ENCODE measurements at regions not wholly inside any gene's neighbourhood (a gene's known extent, or its start where the extent isn't known, plus 50 kb on each side); places are given as distances from the start of the nearest gene placed in this dataset.

DNA sequence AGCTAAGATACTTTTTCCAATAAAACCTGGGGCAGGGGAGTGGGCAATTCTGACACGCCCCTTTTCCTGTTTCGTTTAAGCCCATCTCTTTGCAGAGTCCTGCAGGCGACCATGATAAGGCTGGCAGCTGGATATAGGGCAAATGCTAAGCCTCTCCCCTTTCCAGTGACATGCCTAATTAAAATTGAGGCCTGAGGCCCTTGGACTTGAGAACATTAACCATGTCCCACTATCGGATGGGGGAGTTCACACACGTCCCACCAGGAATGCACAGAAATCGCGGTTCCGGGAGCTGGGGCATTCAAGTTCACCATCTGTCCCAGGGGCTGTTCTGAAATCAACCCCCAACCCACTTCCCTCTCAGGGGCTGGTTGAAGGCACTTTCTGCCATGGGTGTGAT, 109.2 kb upstream of the FOXF1 start:
- DNase-seq: no peak

DNA sequence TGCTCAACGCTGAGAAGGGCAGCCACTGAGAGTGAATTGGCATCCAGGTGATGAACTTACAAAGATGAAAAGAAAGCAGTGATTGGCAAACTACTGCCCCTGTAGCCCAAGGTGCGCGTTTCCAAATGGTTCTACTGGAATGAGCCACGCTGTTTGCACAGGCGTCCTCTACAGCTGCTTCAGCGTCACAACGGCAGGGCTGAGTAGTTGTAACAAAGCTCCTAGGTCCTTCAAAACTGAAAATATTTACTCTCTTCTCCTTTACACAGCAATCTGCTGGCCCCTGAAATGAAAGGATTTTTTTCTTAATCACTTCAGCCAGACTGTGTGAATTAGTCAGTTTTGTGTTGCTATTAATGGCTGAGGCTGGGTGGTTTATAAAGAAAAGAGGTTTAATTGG, 107.2 kb upstream of the FOXF1 start:
- no peak for DNase-seq

DNA sequence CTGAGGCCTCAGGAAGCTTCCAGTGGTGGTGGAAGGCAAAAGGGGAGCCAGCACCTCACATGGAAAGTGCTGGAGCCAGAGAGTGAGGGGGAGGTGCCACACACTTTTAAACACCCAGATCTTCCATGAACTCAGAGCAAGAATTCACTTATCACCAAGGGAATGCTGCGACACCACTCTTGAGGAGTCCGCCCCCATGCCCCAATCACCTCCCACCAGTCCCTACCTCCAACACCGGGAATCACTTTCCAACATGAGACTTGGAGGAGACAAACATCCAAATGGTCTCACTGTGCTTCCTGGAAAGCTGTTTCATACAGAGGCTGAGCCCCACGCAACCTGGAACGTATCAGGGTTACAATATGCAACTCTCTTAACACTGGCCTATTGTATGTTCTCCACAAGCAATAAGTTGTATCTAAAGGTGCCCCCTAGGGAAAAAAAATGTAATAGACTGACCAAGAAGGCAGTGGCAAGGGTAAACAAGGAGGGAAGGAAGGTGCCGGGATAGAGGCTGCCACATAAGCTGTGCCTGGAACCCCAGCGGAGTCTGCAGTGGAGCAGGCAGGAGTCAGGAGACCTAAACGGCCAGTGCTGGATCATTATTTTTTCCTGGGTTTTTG, 106.7 kb upstream of the FOXF1 start:
- DNase-seq: no peak

GRCh38 chr16:86404678-86405077, 105.6 kb upstream of the FOXF1 start:
- no peak for DNase-seq

- DNase-seq: no peak
These were observed 105.0 kb upstream of the FOXF1 start for GRCh38 chr16:86405319-86405718.

GRCh38 chr16:86406056-86406455, 104.3 kb upstream of the FOXF1 start:
- DNase-seq: no peak

- DNase-seq: no peak
These were observed 101.6 kb upstream of the FOXF1 start for GRCh38 chr16:86408685-86409084.

DNA sequence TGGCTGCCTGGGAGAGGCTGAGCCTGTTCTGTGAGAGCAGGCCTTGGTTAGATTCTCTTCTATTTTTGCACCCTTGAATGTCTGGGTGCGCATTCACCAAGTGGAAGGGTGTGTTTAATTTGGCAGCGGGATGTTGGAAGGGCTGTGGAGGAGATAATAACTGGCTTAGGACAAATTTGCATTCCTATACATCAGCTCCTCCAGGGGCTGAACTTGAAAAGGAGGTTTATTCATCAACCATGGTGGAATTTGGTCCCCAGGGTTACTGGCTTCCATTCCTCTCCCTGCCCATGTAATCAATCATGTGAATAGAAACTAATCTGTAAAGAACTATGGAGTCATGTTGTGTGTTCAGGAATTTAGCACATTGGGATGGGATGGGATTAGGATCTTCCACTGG, 100.2 kb upstream of the FOXF1 start:
- no peak for DNase-seq

DNA sequence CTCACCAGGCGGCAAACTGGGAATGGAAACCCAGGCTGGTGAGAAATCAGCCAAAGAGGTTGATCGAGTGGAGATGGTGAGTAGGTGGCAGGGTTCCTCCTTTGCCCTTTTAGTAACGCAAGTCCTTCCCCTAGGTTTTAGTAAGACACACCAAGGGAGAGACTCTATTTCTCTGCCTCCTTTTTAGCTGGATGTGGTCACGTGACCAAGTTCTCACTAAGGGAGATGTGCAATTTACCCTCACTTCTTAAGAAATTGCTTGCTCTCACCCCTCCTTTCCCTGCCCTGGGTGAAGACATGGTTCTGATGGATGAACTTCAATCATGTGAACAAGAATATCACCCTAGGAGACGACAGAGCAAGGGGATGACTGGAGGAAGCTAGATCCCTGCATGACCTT, 99.8 kb upstream of the FOXF1 start:
- no peak for DNase-seq

GRCh38 chr16:86411897-86412296, 98.4 kb upstream of the FOXF1 start:
- no peak for DNase-seq

DNA sequence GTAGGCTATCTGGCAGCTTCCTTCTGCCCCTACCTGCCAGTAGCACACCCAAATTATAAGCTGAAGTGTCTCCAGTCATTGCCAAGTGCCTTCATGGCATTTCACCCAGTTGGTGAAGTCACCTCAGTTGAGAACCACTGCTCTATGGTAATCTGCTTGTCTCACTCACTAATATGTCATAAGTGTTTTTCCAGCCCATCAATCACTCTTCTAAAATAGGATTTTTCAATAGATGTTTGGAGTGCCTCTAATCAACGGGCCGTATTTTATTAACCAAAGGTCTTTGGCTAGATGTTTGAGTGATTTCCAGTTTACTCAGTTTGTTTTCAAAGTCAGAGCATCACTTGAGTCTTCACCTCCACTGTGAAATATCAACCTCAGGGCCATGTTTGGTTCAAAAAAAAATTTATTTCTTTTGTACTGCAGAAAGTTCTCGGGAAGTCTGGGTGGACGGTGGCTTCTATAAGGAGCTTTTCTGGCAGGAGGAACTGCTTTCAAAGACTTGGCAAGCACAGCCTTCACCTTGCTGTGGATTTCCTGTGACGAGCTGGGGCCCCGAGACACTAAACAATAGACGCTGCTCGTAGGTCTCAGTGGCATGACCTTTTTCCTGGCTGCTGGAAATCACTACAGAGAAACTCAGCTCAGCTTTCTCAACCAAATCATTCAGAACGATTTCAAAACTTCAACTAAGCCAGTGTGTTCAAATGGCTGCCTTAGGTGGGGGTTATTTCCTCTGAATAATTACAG, 95.2 kb upstream of the FOXF1 start:
- no peak for DNase-seq

GRCh38 chr16:86418981-86419380, 91.3 kb upstream of the FOXF1 start:
- no peak for DNase-seq

GRCh38 chr16:86419518-86419917, 90.8 kb upstream of the FOXF1 start:
- no peak for DNase-seq

DNA sequence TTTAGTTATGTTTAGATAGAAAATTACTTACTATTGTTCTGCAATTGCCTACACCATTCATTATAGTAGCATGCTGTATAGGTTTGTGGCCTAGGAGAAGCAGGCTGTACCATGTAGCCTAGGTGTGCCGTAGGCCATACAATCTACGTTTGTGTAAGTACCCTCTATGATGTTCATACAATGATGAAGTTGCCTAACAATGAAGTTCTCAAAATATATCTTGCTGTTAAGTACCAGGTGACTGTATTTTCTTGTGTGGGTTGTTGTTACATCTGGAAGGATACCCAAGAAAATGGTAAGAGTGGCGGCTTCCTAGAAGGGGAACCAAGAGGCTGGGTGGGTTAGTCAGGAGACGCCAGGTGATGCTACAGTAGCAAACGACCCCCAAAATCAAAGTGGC, 88.3 kb upstream of the FOXF1 start:
- DNase-seq: no peak

DNA sequence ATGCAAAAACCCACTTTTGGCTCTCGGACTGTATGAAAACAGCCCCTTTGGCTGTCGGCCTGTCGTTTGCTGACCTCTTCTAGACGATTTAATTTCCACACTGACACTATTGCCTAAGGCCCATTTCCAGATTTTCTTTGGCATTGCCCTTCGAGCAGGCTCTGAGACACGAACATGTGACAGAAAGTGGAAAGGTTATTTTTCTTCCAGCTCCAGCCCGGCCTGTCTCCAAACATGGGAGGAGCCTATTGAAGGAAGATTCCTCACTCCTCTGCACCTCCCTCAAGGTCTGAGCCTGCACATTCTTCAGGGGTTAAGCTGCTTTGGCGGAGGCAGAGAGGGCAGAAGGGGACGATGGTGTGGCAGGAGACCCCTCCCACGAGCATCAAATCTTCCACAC, 85.9 kb upstream of the FOXF1 start:
- no peak for DNase-seq

GRCh38 chr16:86424985-86425384, 85.3 kb upstream of the FOXF1 start:
- no peak for DNase-seq

- no peak for DNase-seq
These were observed 84.2 kb upstream of the FOXF1 start for GRCh38 chr16:86426063-86426642.

- DNase-seq: no peak
These were observed 82.9 kb upstream of the FOXF1 start for GRCh38 chr16:86427433-86427851.

DNA sequence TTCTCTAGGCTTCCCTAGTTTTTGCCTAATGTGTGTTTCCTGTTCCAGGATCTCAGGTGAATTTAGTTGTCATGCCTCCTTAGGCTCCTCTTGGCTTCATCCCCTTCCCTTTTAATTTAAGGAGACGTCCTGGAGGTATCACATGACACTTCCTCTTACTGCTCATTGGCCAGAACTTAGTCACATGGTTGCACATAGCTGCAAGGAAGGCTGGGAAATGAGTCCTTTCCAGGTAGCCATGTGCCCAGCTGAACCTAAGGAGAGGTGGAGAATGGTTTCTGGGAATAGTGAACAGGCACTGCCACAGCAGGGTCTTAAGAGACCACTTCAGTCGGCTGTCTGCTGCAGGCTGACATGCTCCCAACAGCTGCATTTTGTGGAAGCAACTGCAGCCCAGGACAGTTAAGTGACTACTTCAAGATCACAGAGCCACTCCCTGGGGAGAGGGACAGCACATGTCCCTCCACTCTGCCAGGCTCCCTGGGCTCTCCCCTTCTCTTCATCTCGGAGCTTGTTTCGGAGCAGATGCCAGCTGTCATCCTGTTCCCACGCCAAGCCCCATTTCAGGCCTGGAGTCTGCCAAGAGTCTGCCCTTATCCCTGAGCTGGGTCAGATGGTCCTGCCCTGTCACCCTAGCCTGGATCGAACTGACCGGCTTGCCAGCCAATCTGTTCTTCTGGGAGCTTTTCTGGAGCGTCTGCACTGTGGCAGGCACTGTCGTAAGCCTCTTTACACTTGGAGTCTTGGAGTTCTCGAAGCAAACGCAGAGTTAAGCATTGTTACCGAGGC, 81.4 kb upstream of the FOXF1 start:
- DNase-seq: no peak

GRCh38 chr16:86429663-86430062, 80.7 kb upstream of the FOXF1 start:
- DNase-seq: no peak

DNA sequence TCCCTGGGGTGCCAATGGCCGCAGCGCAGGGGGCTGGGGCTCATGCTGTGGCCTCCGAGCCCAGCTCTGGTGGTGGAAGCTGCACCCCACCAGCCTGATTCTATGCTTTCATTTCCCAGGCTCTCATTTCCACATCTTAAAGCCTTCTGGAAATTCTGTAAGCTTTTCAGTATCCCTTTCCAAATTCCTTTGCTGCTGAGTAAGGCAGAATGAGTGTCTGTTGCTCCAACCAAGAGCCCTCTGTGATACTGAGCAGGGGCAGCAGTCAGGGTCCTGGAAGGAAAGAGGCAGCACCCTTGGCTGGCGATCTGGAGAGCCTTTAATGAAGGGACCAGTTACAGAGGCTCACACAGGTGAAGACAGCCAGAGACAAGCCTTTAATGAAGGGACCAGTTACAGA, 79.5 kb upstream of the FOXF1 start:
- DNase-seq: no peak

- DNase-seq: no peak
These were observed 78.8 kb upstream of the FOXF1 start for GRCh38 chr16:86431540-86431939.

DNA sequence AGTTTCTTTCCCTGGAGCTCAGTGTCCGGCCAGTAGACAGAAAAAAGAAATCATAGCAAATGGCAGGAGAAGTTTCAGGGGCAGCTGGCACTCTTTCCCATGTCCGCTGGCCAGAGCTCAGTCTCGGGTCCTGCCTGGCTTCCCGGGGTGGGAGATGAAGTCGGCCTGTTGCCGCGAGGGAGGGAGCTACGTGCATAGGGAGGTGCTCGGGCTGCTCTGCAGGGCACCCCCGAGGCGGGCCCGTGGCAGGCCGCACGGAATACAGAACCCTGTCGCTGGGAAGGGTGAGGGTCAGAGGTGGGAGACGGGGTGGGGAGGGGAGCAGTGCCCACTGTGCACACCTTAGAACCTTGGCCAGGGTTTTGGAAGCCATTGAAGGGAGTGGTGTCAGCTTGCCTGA, 78.3 kb upstream of the FOXF1 start:
- no peak for DNase-seq

Measured in muscle of back (tissue), 3 donors.